Fibroblast of lung (primary cell): ENCODE measurements at regions not wholly inside any gene's neighbourhood (a gene's known extent, or its start where the extent isn't known, plus 50 kb on each side); places are given as distances from the start of the nearest gene placed in this dataset.

Source experiments
- DNase-seq, 2 donors: peaks; one replicate each; pipeline versions ENCODE4 v3.0.0 to v3.0.0-alpha.2; 2010; ENCODE audit warnings: low read depth in 2 of 2
- H2AFZ ChIP-seq: 2 replicates; pipeline ENCODE4 v1.5.1; 2012; ENCODE audit warnings: low read length, control low read depth, inconsistent platforms
- H3K27ac ChIP-seq: 2 replicates; pipeline ENCODE4 v1.5.1; 2011; ENCODE audit warnings: low read length, control low read depth; ENCODE audit not compliant: insufficient read depth
- H3K27me3 ChIP-seq: 2 replicates; pipeline ENCODE4 v1.5.1; 2011; ENCODE audit warnings: mild to moderate bottlenecking, low read length; ENCODE audit not compliant: control insufficient read depth, insufficient read depth
- H3K36me3 ChIP-seq: 2 replicates; pipeline ENCODE4 v1.5.1; 2011; ENCODE audit warnings: low read length; ENCODE audit not compliant: control insufficient read depth, insufficient read depth
- H3K4me1 ChIP-seq: 2 replicates; pipeline ENCODE4 v1.5.1; 2011; ENCODE audit warnings: low read length; ENCODE audit not compliant: control insufficient read depth, insufficient read depth; ENCODE audit errors: extremely low read depth
- H3K4me2 ChIP-seq: 2 replicates; pipeline ENCODE4 v1.5.1; 2011; ENCODE audit warnings: low read length, control low read depth; ENCODE audit not compliant: insufficient read depth; ENCODE audit errors: extremely low read depth
- H3K4me3 ChIP-seq, 4 experiments: fragments of 200-600 bp in 1 of 4; sonication (generic) in 1 of 4; replicated peaks in 1 of 4; 2 replicates each; pipeline ENCODE4 v1.5.1; 2011 to 2016; ENCODE audit warnings: low read length in 4 of 4, low read depth in 3 of 4, mild to moderate bottlenecking in 3 of 4, control low read depth in 2 of 4, inconsistent platforms in 1 of 4, mixed read lengths in 1 of 4; ENCODE audit not compliant: insufficient read depth in 1 of 4; ENCODE audit errors: control extremely low read depth in 1 of 4
- H3K79me2 ChIP-seq: 2 replicates; pipeline ENCODE4 v1.5.1; 2012; ENCODE audit warnings: mild to moderate bottlenecking, low read length, inconsistent platforms; ENCODE audit not compliant: control insufficient read depth, insufficient read depth
- H3K9ac ChIP-seq: 2 replicates; pipeline ENCODE4 v1.5.1; 2011; ENCODE audit warnings: mild to moderate bottlenecking, low read length, control low read depth; ENCODE audit not compliant: insufficient read depth
- H3K9me3 ChIP-seq: 2 replicates; pipeline ENCODE4 v1.5.1; 2012; ENCODE audit warnings: low read depth, low read length; ENCODE audit not compliant: control insufficient read depth, insufficient read depth
- H4K20me1 ChIP-seq: 2 replicates; pipeline ENCODE4 v1.5.1; 2011; ENCODE audit warnings: low read length; ENCODE audit not compliant: control insufficient read depth, insufficient read depth; ENCODE audit errors: extremely low read depth
- EZH2 ChIP-seq: IDR thresholded peaks from 2 replicates; pipeline ENCODE4 v1.5.1; 2012; ENCODE audit warnings: low read length, control low read depth, mild to moderate bottlenecking; ENCODE audit errors: missing control alignments
- TF ChIP-seq, protein P1 (sequence below), 2 donors: IDR thresholded peaks in 1 of 2; conservative IDR thresholded peaks in 1 of 2; 1 replicate in 1 of 2; 2 replicates in 1 of 2; pipeline ENCODE4 v1.5.1; 2011 to 2012; ENCODE audit warnings: low read length in 2 of 2, control low read depth in 1 of 2, inconsistent platforms in 1 of 2, low read depth in 1 of 2, mild to moderate bottlenecking in 1 of 2

GRCh38 chr2:72036173-72036545 is 111.5 kb downstream of the CYP26B1 start:
- H3K27me3 ChIP-seq, result no peaks in the 10 kb centered on the region
- no peak overlapping the region for H2AFZ ChIP-seq
- H3K36me3 ChIP-seq, result no peaks in the 10 kb centered on the region
- no peak for TF ChIP-seq EZH2
- TF ChIP-seq, protein P1, sequence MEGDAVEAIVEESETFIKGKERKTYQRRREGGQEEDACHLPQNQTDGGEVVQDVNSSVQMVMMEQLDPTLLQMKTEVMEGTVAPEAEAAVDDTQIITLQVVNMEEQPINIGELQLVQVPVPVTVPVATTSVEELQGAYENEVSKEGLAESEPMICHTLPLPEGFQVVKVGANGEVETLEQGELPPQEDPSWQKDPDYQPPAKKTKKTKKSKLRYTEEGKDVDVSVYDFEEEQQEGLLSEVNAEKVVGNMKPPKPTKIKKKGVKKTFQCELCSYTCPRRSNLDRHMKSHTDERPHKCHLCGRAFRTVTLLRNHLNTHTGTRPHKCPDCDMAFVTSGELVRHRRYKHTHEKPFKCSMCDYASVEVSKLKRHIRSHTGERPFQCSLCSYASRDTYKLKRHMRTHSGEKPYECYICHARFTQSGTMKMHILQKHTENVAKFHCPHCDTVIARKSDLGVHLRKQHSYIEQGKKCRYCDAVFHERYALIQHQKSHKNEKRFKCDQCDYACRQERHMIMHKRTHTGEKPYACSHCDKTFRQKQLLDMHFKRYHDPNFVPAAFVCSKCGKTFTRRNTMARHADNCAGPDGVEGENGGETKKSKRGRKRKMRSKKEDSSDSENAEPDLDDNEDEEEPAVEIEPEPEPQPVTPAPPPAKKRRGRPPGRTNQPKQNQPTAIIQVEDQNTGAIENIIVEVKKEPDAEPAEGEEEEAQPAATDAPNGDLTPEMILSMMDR (conservative IDR thresholded peaks at IDR 0.05 in 1 of 2, IDR thresholded peaks at IDR 0.05 in 1 of 2; ENCODE audit: low read depth in 1 of 2, low read length in 2 of 2), result no peak
- H3K4me1 ChIP-seq, result no peaks in the 10 kb centered on the region
- H3K27ac ChIP-seq, result no peak overlapping the region
- H3K79me2 ChIP-seq, result no peaks in the 10 kb centered on the region
- no peak overlapping the region for H3K4me2 ChIP-seq
- H3K9me3 ChIP-seq, result no peaks in the 10 kb centered on the region
- no peak overlapping the region for H3K4me3 ChIP-seq
- no peak for DNase-seq
- no peaks in the 10 kb centered on the region for H4K20me1 ChIP-seq
- H3K9ac ChIP-seq, result no peak overlapping the region

DNA sequence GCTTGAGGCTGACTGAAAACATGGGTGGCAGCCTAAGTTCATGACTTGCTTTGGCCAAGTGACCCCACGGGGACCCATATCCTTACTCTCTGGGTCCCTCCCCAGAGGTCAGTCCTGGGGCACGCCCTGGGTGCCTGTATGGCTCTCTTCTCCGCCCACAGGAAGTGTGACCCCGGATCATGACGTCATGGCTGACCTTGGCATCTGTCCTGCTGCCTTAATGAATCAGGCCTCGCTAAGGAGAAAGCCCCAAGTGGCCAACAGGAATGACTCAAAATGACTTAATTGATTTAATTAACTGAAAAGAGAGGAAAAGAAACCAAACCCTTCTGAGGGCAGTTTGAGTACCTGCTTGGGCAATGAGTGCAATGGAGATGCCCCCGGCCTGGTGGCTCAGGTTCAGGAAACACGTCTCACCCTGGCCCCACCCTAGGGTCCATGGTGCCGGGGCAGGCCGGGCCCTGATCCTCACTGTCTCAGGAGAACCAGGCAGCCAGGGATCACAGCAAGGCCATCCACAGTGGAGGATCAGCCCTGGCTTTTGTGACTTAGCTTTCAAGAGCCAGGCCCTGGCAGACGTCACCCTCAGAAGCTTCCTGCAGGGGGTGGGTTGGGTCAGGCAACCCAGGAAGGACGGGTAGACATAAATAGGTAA is 112.0 kb downstream of the CYP26B1 start:
- no peak for TF ChIP-seq EZH2
- TF ChIP-seq, protein P1 (conservative IDR thresholded peaks at IDR 0.05 in 1 of 2, IDR thresholded peaks at IDR 0.05 in 1 of 2; ENCODE audit: low read depth in 1 of 2, low read length in 2 of 2), result no peak
- Histone ChIP-seq H3K27me3 (no peaks in the 10 kb centered on the region), H3K79me2 (no peaks in the 10 kb centered on the region), H3K9me3 (no peaks in the 10 kb centered on the region), H3K4me2 (no peak overlapping the region), H2AFZ (no peak overlapping the region), H4K20me1 (no peaks in the 10 kb centered on the region), H3K4me1 (no peaks in the 10 kb centered on the region), H3K27ac (no peak overlapping the region), H3K4me3 (no peak overlapping the region), H3K36me3 (no peaks in the 10 kb centered on the region), H3K9ac (no peak overlapping the region)
- peak; percentile 6 to 59 for DNase-seq

- H3K9me3 ChIP-seq, result no peaks in the 10 kb centered on the region
- no peaks in the 10 kb centered on the region for H3K79me2 ChIP-seq
- H3K27me3 ChIP-seq, result no peaks in the 10 kb centered on the region
- no peaks in the 10 kb centered on the region for H3K4me1 ChIP-seq
- no peak overlapping the region for H3K4me3 ChIP-seq
- H2AFZ ChIP-seq, result no peak overlapping the region
- no peak for TF ChIP-seq EZH2
- TF ChIP-seq, protein P1 (conservative IDR thresholded peaks at IDR 0.05 in 1 of 2, IDR thresholded peaks at IDR 0.05 in 1 of 2; ENCODE audit: low read depth in 1 of 2, low read length in 2 of 2), result no peak
- no peaks in the 10 kb centered on the region for H4K20me1 ChIP-seq
- no peak overlapping the region for H3K27ac ChIP-seq
- H3K9ac ChIP-seq, result no peak overlapping the region
- DNase-seq, result no peak
- no peaks in the 10 kb centered on the region for H3K36me3 ChIP-seq
- H3K4me2 ChIP-seq, result no peak overlapping the region
Measured at GRCh38 chr2:72034353-72035095, 113.1 kb downstream of the CYP26B1 start.
